ENCODE measurements at regions not wholly inside any gene's neighbourhood (a gene's known extent, or its start where the extent isn't known, plus 50 kb on each side); places are given as distances from the start of the nearest gene placed in this dataset.

GRCh38 chr7:68550635-68551034 lies 1047.6 kb upstream of the AUTS2 start:
- Histone ChIP-seq H3K4me3 (ENCODE audit: low read depth, low read length) (no peak overlapping the region), H3K9me3 (ENCODE audit: control insufficient read depth, insufficient read depth, low read length) (no peaks in the 10 kb centered on the region), H3K4me1 (ENCODE audit: control insufficient read depth, insufficient read depth, low read length) (no peaks in the 10 kb centered on the region), H3K36me3 (ENCODE audit: control insufficient read depth, insufficient read depth, low read length) (no peaks in the 10 kb centered on the region), H3K27me3 (ENCODE audit: control insufficient read depth, insufficient read depth, low read length) (no peaks in the 10 kb centered on the region), H3K27ac (ENCODE audit: low read depth, low read length) (no peak overlapping the region)
- no peak for DNase-seq (ENCODE audit: low read depth in 4 of 6, low spot score in 6 of 6)
- WGBS (ENCODE audit: insufficient coverage), result 78% methylated on average over 2 of the region's 3 CpGs

- H3K27ac ChIP-seq (ENCODE audit: low read depth, low read length), result no peak overlapping the region
- no peak overlapping the region for H3K4me3 ChIP-seq (ENCODE audit: low read depth, low read length)
- 100% methylated on average over 1 of the region's 3 CpGs for WGBS (ENCODE audit: insufficient coverage)
- H3K4me1 ChIP-seq (ENCODE audit: control insufficient read depth, insufficient read depth, low read length), result no peaks in the 10 kb centered on the region
- H3K27me3 ChIP-seq (ENCODE audit: control insufficient read depth, insufficient read depth, low read length), result no peaks in the 10 kb centered on the region
- no peak for DNase-seq (ENCODE audit: low read depth in 4 of 6, low spot score in 6 of 6)
- H3K9me3 ChIP-seq (ENCODE audit: control insufficient read depth, insufficient read depth, low read length), result no peaks in the 10 kb centered on the region
- H3K36me3 ChIP-seq (ENCODE audit: control insufficient read depth, insufficient read depth, low read length), result no peaks in the 10 kb centered on the region
Observed at GRCh38 chr7:68556537-68556936, 1041.7 kb upstream of the AUTS2 start.

GRCh38 chr7:68559518-68559917 lies 1038.8 kb upstream of the AUTS2 start:
- Histone ChIP-seq H3K27me3 (ENCODE audit: control insufficient read depth, insufficient read depth, low read length) (no peaks in the 10 kb centered on the region), H3K9me3 (ENCODE audit: control insufficient read depth, insufficient read depth, low read length) (no peaks in the 10 kb centered on the region), H3K27ac (ENCODE audit: low read depth, low read length) (no peak overlapping the region), H3K36me3 (ENCODE audit: control insufficient read depth, insufficient read depth, low read length) (no peaks in the 10 kb centered on the region), H3K4me1 (ENCODE audit: control insufficient read depth, insufficient read depth, low read length) (no peaks in the 10 kb centered on the region), H3K4me3 (ENCODE audit: low read depth, low read length) (no peak overlapping the region)
- DNase-seq (ENCODE audit: low read depth in 4 of 6, low spot score in 6 of 6), result no peak
- 100% methylated on average over 1 of the region's 1 CpG for WGBS (ENCODE audit: insufficient coverage)

- Histone ChIP-seq H3K27me3 (ENCODE audit: control insufficient read depth, insufficient read depth, low read length) (no peaks in the 10 kb centered on the region), H3K9me3 (ENCODE audit: control insufficient read depth, insufficient read depth, low read length) (no peaks in the 10 kb centered on the region), H3K4me3 (ENCODE audit: low read depth, low read length) (no peak overlapping the region), H3K4me1 (ENCODE audit: control insufficient read depth, insufficient read depth, low read length) (no peaks in the 10 kb centered on the region), H3K27ac (ENCODE audit: low read depth, low read length) (no peak overlapping the region), H3K36me3 (ENCODE audit: control insufficient read depth, insufficient read depth, low read length) (no peaks in the 10 kb centered on the region)
- peak in 1 of 6 donors; percentile 10 for DNase-seq (ENCODE audit: low read depth in 4 of 6, low spot score in 6 of 6)
- 82% methylated on average over 3 of the region's 6 CpGs for WGBS (ENCODE audit: insufficient coverage)
Observed at GRCh38 chr7:68562323-68562899, 1035.9 kb upstream of the AUTS2 start.

GRCh38 chr7:68564306-68565135 lies 1033.8 kb upstream of the AUTS2 start:
- H3K4me3 ChIP-seq (ENCODE audit: low read depth, low read length), result no peak overlapping the region
- H3K4me1 ChIP-seq (ENCODE audit: control insufficient read depth, insufficient read depth, low read length), result no peaks in the 10 kb centered on the region
- no peaks in the 10 kb centered on the region for H3K9me3 ChIP-seq (ENCODE audit: control insufficient read depth, insufficient read depth, low read length)
- H3K27me3 ChIP-seq (ENCODE audit: control insufficient read depth, insufficient read depth, low read length), result no peaks in the 10 kb centered on the region
- no peaks in the 10 kb centered on the region for H3K36me3 ChIP-seq (ENCODE audit: control insufficient read depth, insufficient read depth, low read length)
- DNase-seq (ENCODE audit: low read depth in 4 of 6, low spot score in 6 of 6), result peak in 1 of 6 donors; percentile 46
- no peak overlapping the region for H3K27ac ChIP-seq (ENCODE audit: low read depth, low read length)
- 100% methylated on average over 1 of the region's 6 CpGs for WGBS (ENCODE audit: insufficient coverage)

- no peak for DNase-seq (ENCODE audit: low read depth in 4 of 6, low spot score in 6 of 6)
- H3K4me1 ChIP-seq (ENCODE audit: control insufficient read depth, insufficient read depth, low read length), result no peaks in the 10 kb centered on the region
- no peaks in the 10 kb centered on the region for H3K36me3 ChIP-seq (ENCODE audit: control insufficient read depth, insufficient read depth, low read length)
- H3K27me3 ChIP-seq (ENCODE audit: control insufficient read depth, insufficient read depth, low read length), result peaks cover 2% of the 10 kb centered on the region
- H3K27ac ChIP-seq (ENCODE audit: low read depth, low read length), result no peak overlapping the region
- H3K4me3 ChIP-seq (ENCODE audit: low read depth, low read length), result no peak overlapping the region
- H3K9me3 ChIP-seq (ENCODE audit: control insufficient read depth, insufficient read depth, low read length), result no peaks in the 10 kb centered on the region
Observed at GRCh38 chr7:68571286-68571685, 1027.0 kb upstream of the AUTS2 start.

GRCh38 chr7:68573271-68574005 lies 1024.8 kb upstream of the AUTS2 start:
- no peak overlapping the region for H3K27ac ChIP-seq (ENCODE audit: low read depth, low read length)
- WGBS (ENCODE audit: insufficient coverage), result 81% methylated on average over 3 of the region's 12 CpGs
- no peaks in the 10 kb centered on the region for H3K36me3 ChIP-seq (ENCODE audit: control insufficient read depth, insufficient read depth, low read length)
- H3K27me3 ChIP-seq (ENCODE audit: control insufficient read depth, insufficient read depth, low read length), result peaks cover 2% of the 10 kb centered on the region
- H3K4me3 ChIP-seq (ENCODE audit: low read depth, low read length), result no peak overlapping the region
- peak in 2 of 6 donors; percentile 34 to 48 for DNase-seq (ENCODE audit: low read depth in 4 of 6, low spot score in 6 of 6)
- H3K4me1 ChIP-seq (ENCODE audit: control insufficient read depth, insufficient read depth, low read length), result no peaks in the 10 kb centered on the region
- no peaks in the 10 kb centered on the region for H3K9me3 ChIP-seq (ENCODE audit: control insufficient read depth, insufficient read depth, low read length)

GRCh38 chr7:68576366-68576765 lies 1021.9 kb upstream of the AUTS2 start:
- Histone ChIP-seq H3K4me3 (ENCODE audit: low read depth, low read length) (no peak overlapping the region), H3K4me1 (ENCODE audit: control insufficient read depth, insufficient read depth, low read length) (no peaks in the 10 kb centered on the region), H3K36me3 (ENCODE audit: control insufficient read depth, insufficient read depth, low read length) (no peaks in the 10 kb centered on the region), H3K27ac (ENCODE audit: low read depth, low read length) (no peak overlapping the region), H3K27me3 (ENCODE audit: control insufficient read depth, insufficient read depth, low read length) (peaks cover 2% of the 10 kb centered on the region), H3K9me3 (ENCODE audit: control insufficient read depth, insufficient read depth, low read length) (no peaks in the 10 kb centered on the region)
- WGBS (ENCODE audit: insufficient coverage), result no CpG with 5 or more reads among the region's 2 CpGs
- no peak for DNase-seq (ENCODE audit: low read depth in 4 of 6, low spot score in 6 of 6)

GRCh38 chr7:68581417-68581816 lies 1016.9 kb upstream of the AUTS2 start:
- no peaks in the 10 kb centered on the region for H3K36me3 ChIP-seq (ENCODE audit: control insufficient read depth, insufficient read depth, low read length)
- WGBS (ENCODE audit: insufficient coverage), result 92% methylated on average over 1 of the region's 1 CpG
- no peak overlapping the region for H3K27ac ChIP-seq (ENCODE audit: low read depth, low read length)
- DNase-seq (ENCODE audit: low read depth in 4 of 6, low spot score in 6 of 6), result no peak
- H3K4me1 ChIP-seq (ENCODE audit: control insufficient read depth, insufficient read depth, low read length), result no peaks in the 10 kb centered on the region
- H3K27me3 ChIP-seq (ENCODE audit: control insufficient read depth, insufficient read depth, low read length), result no peaks in the 10 kb centered on the region
- H3K4me3 ChIP-seq (ENCODE audit: low read depth, low read length), result no peak overlapping the region
- peaks cover 2% of the 10 kb centered on the region for H3K9me3 ChIP-seq (ENCODE audit: control insufficient read depth, insufficient read depth, low read length)

Data from spinal cord (tissue), 9 donors.